Lung (tissue), 11 donors: ENCODE measurements at regions not wholly inside any gene's neighbourhood (a gene's known extent, or its start where the extent isn't known, plus 50 kb on each side); places are given as distances from the start of the nearest gene placed in this dataset.

ENCODE experiments used
- ATAC-seq: fragments of 200-7000 bp; cut with Tn5 transposase; one replicate; pipeline ENCODE4 v1.9.1; 2020; ENCODE audit warnings: moderate number of reproducible peaks; ENCODE audit not compliant: insufficient read depth, low FRiP score
- DNase-seq, 3 donors: peaks; one replicate each; pipeline ENCODE4 v3.0.0-alpha.2; 2013 to 2017
- H3K27ac ChIP-seq, 2 donors: one replicate each; pipeline ENCODE4 v1.5.1; 2013; ENCODE audit warnings: mild to moderate bottlenecking in 2 of 2, moderate library complexity in 2 of 2, control low read depth in 1 of 2, inconsistent platforms in 1 of 2, low read depth in 1 of 2, low read length in 1 of 2
- H3K27me3 ChIP-seq, 3 donors: one replicate each; pipeline ENCODE4 v1.5.1; 2013; ENCODE audit warnings: low read length in 2 of 3; ENCODE audit not compliant: control insufficient read depth in 3 of 3, insufficient read depth in 3 of 3
- H3K36me3 ChIP-seq, 4 donors: one replicate each; pipeline ENCODE4 v1.5.1; 2013; ENCODE audit warnings: low read length in 4 of 4, mild to moderate bottlenecking in 1 of 4, moderate library complexity in 1 of 4; ENCODE audit not compliant: control insufficient read depth in 4 of 4, insufficient read depth in 4 of 4
- H3K4me1 ChIP-seq, 5 donors: one replicate each; pipeline ENCODE4 v1.5.1; 2013; ENCODE audit warnings: low read length in 5 of 5, mild to moderate bottlenecking in 2 of 5, moderate library complexity in 1 of 5; ENCODE audit not compliant: control insufficient read depth in 5 of 5, insufficient read depth in 5 of 5
- H3K4me3 ChIP-seq: one replicate; pipeline ENCODE4 v1.5.1; 2013; ENCODE audit warnings: mild to moderate bottlenecking, control low read depth, moderate library complexity
- H3K9ac ChIP-seq, 2 donors: one replicate each; pipeline ENCODE4 v1.5.1; 2013; ENCODE audit warnings: low read length in 2 of 2, control low read depth in 1 of 2; ENCODE audit not compliant: insufficient read depth in 1 of 2
- H3K9me3 ChIP-seq, 4 donors: one replicate each; pipeline ENCODE4 v1.5.1; 2013; ENCODE audit warnings: low read length in 3 of 4, mild to moderate bottlenecking in 1 of 4, moderate library complexity in 1 of 4; ENCODE audit not compliant: control insufficient read depth in 4 of 4, insufficient read depth in 3 of 4
- CTCF ChIP-seq: IDR thresholded peaks from 2 replicates; pipeline ENCODE4 v1.5.1; 2012; ENCODE audit warnings: mild to moderate bottlenecking; ENCODE audit errors: control extremely low read depth, extremely low read depth
- WGBS, 2 donors: extraction: QIAGEN DNeasy Blood & Tissue Kit; methylation state at CpG; one replicate each; pipeline ENCODE4 v1.1.7; 2013; 5-methylcytosine and 5-hydroxymethylcytosine counted together
- donor health status: control.
- donor health status: control.
- donor health status: Bipolar disorder and iron deficiency.
- donor health status: healthy.
- donor health status: DM: yes; HTN: yes; CAD: no.

- 74 to 76% methylated on average over 15 of the region's 15 CpGs for WGBS, 2 donors
- Histone ChIP-seq H3K27ac (no peak overlapping the region), H3K36me3 (no peaks in the 10 kb centered on the region), H3K9ac (no peak overlapping the region), H3K4me1 (no peaks in the 10 kb centered on the region), H3K9me3 (no peaks in the 10 kb centered on the region), H3K27me3 (no peaks in the 10 kb centered on the region), H3K4me3 (no peak overlapping the region)
- TF ChIP-seq CTCF, result no peak
- DNase-seq, result no peak
- ATAC-seq, result no peak
Measured at GRCh38 chr1:4932311-4933030, 278.1 kb downstream of the AJAP1 start.

GRCh38 chr1:4931486-4931885, 277.1 kb downstream of the AJAP1 start:
- DNase-seq (no peak), ATAC-seq (no peak)
- Histone ChIP-seq H3K4me3 (no peak overlapping the region), H3K36me3 (no peaks in the 10 kb centered on the region), H3K4me1 (no peaks in the 10 kb centered on the region), H3K27me3 (no peaks in the 10 kb centered on the region), H3K9me3 (no peaks in the 10 kb centered on the region), H3K27ac (no peak overlapping the region), H3K9ac (no peak overlapping the region)
- no peak for TF ChIP-seq CTCF
- WGBS, 2 donors, result 65 to 85% methylated on average over 4 of the region's 4 CpGs

GRCh38 chr1:4928186-4928585, 273.8 kb downstream of the AJAP1 start:
- Histone ChIP-seq H3K27me3 (no peaks in the 10 kb centered on the region), H3K27ac (no peak overlapping the region), H3K9me3 (no peaks in the 10 kb centered on the region), H3K9ac (no peak overlapping the region), H3K36me3 (no peaks in the 10 kb centered on the region), H3K4me3 (no peak overlapping the region), H3K4me1 (no peaks in the 10 kb centered on the region)
- no peak for ATAC-seq
- no peak for DNase-seq
- WGBS, 2 donors, result 91 to 92% methylated on average over 6 of the region's 6 CpGs
- no peak for TF ChIP-seq CTCF

GRCh38 chr1:4924356-4924755, 269.9 kb downstream of the AJAP1 start:
- no peak overlapping the region for H3K4me3 ChIP-seq
- H3K9me3 ChIP-seq, result peaks cover 0 to 4% (median 0%) of the 10 kb centered on the region in 4 donors
- WGBS, 2 donors, result 72 to 88% methylated on average over 2 of the region's 2 CpGs
- H3K4me1 ChIP-seq, result no peaks in the 10 kb centered on the region
- ATAC-seq (no peak), DNase-seq (no peak)
- no peak overlapping the region for H3K9ac ChIP-seq
- H3K27me3 ChIP-seq, result no peaks in the 10 kb centered on the region
- no peak overlapping the region for H3K27ac ChIP-seq
- no peaks in the 10 kb centered on the region for H3K36me3 ChIP-seq
- TF ChIP-seq CTCF, result no peak
